Hematopoietic multipotent progenitor cell treated with erythropoietin and hydrocortisone succinate and interleukin-3 and kit ligand, for 15 days (in vitro differentiated cells): ENCODE measurements at regions not wholly inside any gene's neighbourhood (a gene's known extent, or its start where the extent isn't known, plus 50 kb on each side); places are given as distances from the start of the nearest gene placed in this dataset.
"Not testable (repeated sequence)": the region's sequence is repeated elsewhere in the genome, so short reads cannot be mapped to it uniquely, and the experiment has no call there.

Experiments used
- DNase-seq: peaks from one replicate; pipeline ENCODE4 v3.0.0-alpha.2; 2015; ENCODE audit warnings: low spot score

- no peak for DNase-seq
These were observed 440.4 kb downstream of the HINT1 start for GRCh38 chr5:130724658-130725057.

GRCh38 chr5:130720355-130720754 is 444.7 kb downstream of the HINT1 start:
- no peak for DNase-seq

- DNase-seq = no peak
These were observed 449.5 kb downstream of the HINT1 start for GRCh38 chr5:130715541-130715940.

- no peak for DNase-seq
These were observed 450.9 kb downstream of the HINT1 start for GRCh38 chr5:130714200-130714599.

GRCh38 chr5:130712324-130712723 is 452.7 kb downstream of the HINT1 start:
- DNase-seq = no peak

GRCh38 chr5:130710596-130710995 is 454.5 kb downstream of the HINT1 start:
- no peak for DNase-seq

- no peak for DNase-seq
These were observed 456.3 kb downstream of the HINT1 start for GRCh38 chr5:130708754-130709153.

GRCh38 chr5:130706696-130707095 is 458.4 kb downstream of the HINT1 start:
- DNase-seq = no peak

- DNase-seq = no peak
These were observed 459.7 kb downstream of the HINT1 start for GRCh38 chr5:130705368-130705767.

- DNase-seq = no peak
These were observed 471.5 kb downstream of the HINT1 start for GRCh38 chr5:130693509-130693908.

- DNase-seq = no peak
These were observed 472.3 kb downstream of the HINT1 start for GRCh38 chr5:130692770-130693169.

GRCh38 chr5:130689831-130690230 is 475.2 kb downstream of the HINT1 start:
- no peak for DNase-seq

GRCh38 chr5:130687085-130687733 is 477.8 kb downstream of the HINT1 start:
- DNase-seq = no peak

- no peak for DNase-seq
These were observed 486.4 kb downstream of the HINT1 start for GRCh38 chr5:130678637-130679036.

GRCh38 chr5:130666462-130666861 is 498.6 kb downstream of the HINT1 start:
- DNase-seq = no peak

GRCh38 chr5:130652176-130652575 is 512.9 kb downstream of the HINT1 start:
- DNase-seq = no peak

GRCh38 chr5:130651440-130651839 is 513.6 kb downstream of the HINT1 start:
- no peak for DNase-seq

GRCh38 chr5:130643321-130643720 is 521.7 kb downstream of the HINT1 start:
- DNase-seq = no peak

GRCh38 chr5:130642461-130642860 is 522.6 kb downstream of the HINT1 start:
- no peak for DNase-seq

GRCh38 chr5:130627145-130627544 is 537.9 kb downstream of the HINT1 start:
- DNase-seq = no peak

- no peak for DNase-seq
These were observed 540.3 kb downstream of the HINT1 start for GRCh38 chr5:130624805-130625204.

- no peak for DNase-seq
These were observed 548.9 kb downstream of the HINT1 start for GRCh38 chr5:130616161-130616560.

- no peak for DNase-seq
These were observed 559.8 kb downstream of the HINT1 start for GRCh38 chr5:130605234-130605633.

GRCh38 chr5:130596647-130597046 is 568.4 kb downstream of the HINT1 start:
- not testable (repeated sequence) for DNase-seq

- DNase-seq = no peak
These were observed 584.8 kb downstream of the HINT1 start for GRCh38 chr5:130580264-130580663.
